PC-3 (cell line): ENCODE measurements at regions not wholly inside any gene's neighbourhood (a gene's known extent, or its start where the extent isn't known, plus 50 kb on each side); places are given as distances from the start of the nearest gene placed in this dataset.

Experiments
- ATAC-seq: fragments of 200-7000 bp; cut with Tn5 transposase; 2 replicates; pipeline ENCODE4 v1.9.1; 2020; ENCODE audit warnings: mild to moderate bottlenecking, moderate library complexity
- BruUV-seq: library from RNA; stranded (reverse); fragments of 400-500 nt; replicated peaks from 2 replicates; lab custom pipeline; 2021; lab: Mats Ljungman, UMichigan
- CTCF ChIA-PET: fragments of 300-600 bp; sonication (Branson Sonifier 250); formaldehyde crosslinking; loops from one replicate; lab custom pipeline; 2022; ENCODE audit warnings: antibody characterized with exemption; lab: Charles Lee
- POLR2A ChIA-PET: fragments of 300-600 bp; sonication (Branson Sonifier 250); formaldehyde crosslinking; loops from one replicate; lab custom pipeline; 2022; ENCODE audit warnings: antibody characterized with exemption; ENCODE audit not compliant: unreplicated experiment; lab: Charles Lee
- DNase-seq: peaks from one replicate; pipeline ENCODE4 v3.0.0-alpha.2; 2015
- H2AFZ ChIP-seq: fragments of 300-600 bp; sonication (generic); 2 replicates; pipeline ENCODE4 v1.6.0; 2016; ENCODE audit warnings: antibody characterized with exemption, low read length
- H3F3A ChIP-seq: fragments of 300-600 bp; sonication (generic); one replicate; pipeline ENCODE4 v1.6.0; 2017; ENCODE audit warnings: antibody characterized with exemption, low read length, control low read depth, mild to moderate bottlenecking; ENCODE audit not compliant: unreplicated experiment
- H3K27ac ChIP-seq: fragments of 300-600 bp; sonication (generic); 2 replicates; pipeline ENCODE4 v1.5.1; 2016; ENCODE audit warnings: mild to moderate bottlenecking, low read length
- H3K27me3 ChIP-seq: fragments of 300-600 bp; sonication (generic); 2 replicates; pipeline ENCODE4 v1.6.1; 2016; ENCODE audit warnings: low read length, mixed read lengths
- H3K36me3 ChIP-seq: fragments of 300-600 bp; sonication (generic); 2 replicates; pipeline ENCODE4 v1.6.1; 2016; ENCODE audit warnings: low read depth, mixed run types, low read length, mixed read lengths
- H3K4me1 ChIP-seq: fragments of 300-600 bp; sonication (generic); 2 replicates; pipeline ENCODE4 v1.5.1; 2016; ENCODE audit warnings: low read length; ENCODE audit not compliant: insufficient read depth
- H3K4me2 ChIP-seq: fragments of 300-600 bp; sonication (generic); 2 replicates; pipeline ENCODE4 v1.6.0; 2016; ENCODE audit warnings: low read length
- H3K4me3 ChIP-seq: fragments of 300-600 bp; sonication (generic); 2 replicates; pipeline ENCODE4 v1.5.1; 2016; ENCODE audit warnings: mild to moderate bottlenecking, low read length, mixed read lengths
- H3K79me2 ChIP-seq: fragments of 300-600 bp; sonication (generic); 2 replicates; pipeline ENCODE4 v1.6.1; 2017; ENCODE audit warnings: low read length, mixed read lengths
- H3K9ac ChIP-seq: fragments of 300-600 bp; sonication (generic); 2 replicates; pipeline ENCODE4 v1.6.0; 2016; ENCODE audit warnings: mild to moderate bottlenecking, low read length
- H3K9me2 ChIP-seq: fragments of 300-600 bp; sonication (generic); replicated peaks from 2 replicates; pipeline ENCODE4 v1.6.1; 2016; ENCODE audit warnings: mixed run types, low read length, mixed read lengths
- H3K9me3 ChIP-seq: fragments of 300-600 bp; sonication (generic); 2 replicates; pipeline ENCODE4 v1.6.1; 2016; ENCODE audit warnings: low read length, mixed read lengths
- H4K20me1 ChIP-seq: fragments of 300-600 bp; sonication (generic); 2 replicates; pipeline ENCODE4 v1.6.1; 2016; ENCODE audit warnings: low read length, mixed read lengths
- CTCF ChIP-seq: fragments of 300-600 bp; sonication (generic); conservative IDR thresholded peaks from 2 replicates; pipeline ENCODE4 v1.5.1; 2017; ENCODE audit warnings: antibody characterized with exemption, low read depth, mild to moderate bottlenecking, low read length
- EZH2 ChIP-seq: fragments of 300-600 bp; sonication (generic); IDR thresholded peaks from one replicate; pipeline ENCODE4 v1.6.1; 2017; ENCODE audit warnings: antibody characterized with exemption, mild to moderate bottlenecking, low read length; ENCODE audit not compliant: unreplicated experiment
- EZH2phosphoT487 ChIP-seq: fragments of 300-600 bp; sonication (generic); IDR thresholded peaks from 2 replicates; pipeline ENCODE4 v1.6.1; 2018; ENCODE audit warnings: mild to moderate bottlenecking, antibody characterized with exemption, low read length, borderline replicate concordance
- intact Hi-C: fragments of 100-400 bp; cut with micrococcal nuclease; formaldehyde crosslinking; loops from 2 replicates; pipeline ENCODE4 v1.9.0; 2023

- peaks cover under 1% of the 10 kb centered on the region; the same call in 1 of the 2 replicates for H3K27me3 ChIP-seq
- intact Hi-C loops = no loop called here
- DNase-seq = no peak
- H4K20me1 ChIP-seq = no peaks in the 10 kb centered on the region
- H3K4me2 ChIP-seq = no peak overlapping the region
- H2AFZ ChIP-seq = no peak overlapping the region
- H3K9me3 ChIP-seq = no peaks in the 10 kb centered on the region
- ChIA-PET CTCF (no interaction called here), POLR2A (no interaction called here)
- no peaks in the 10 kb centered on the region for H3K79me2 ChIP-seq
- TF ChIP-seq EZH2 (no peak), CTCF (no peak), EZH2phosphoT487 (no peak)
- no peak overlapping the region for H3K27ac ChIP-seq
- H3K36me3 ChIP-seq = no peaks in the 10 kb centered on the region
- H3K9ac ChIP-seq = no peak overlapping the region
- H3K4me1 ChIP-seq = no peaks in the 10 kb centered on the region
- no peak for ATAC-seq
- H3F3A ChIP-seq = no peaks in the 10 kb centered on the region
- no TSS peak for BruUV-seq
- no peaks in the 10 kb centered on the region for H3K9me2 ChIP-seq
- H3K4me3 ChIP-seq = no peak overlapping the region
Measured at GRCh38 chr15:96858694-96859093, 528.2 kb downstream of the NR2F2 start.

GRCh38 chr15:96860741-96861140, 530.2 kb downstream of the NR2F2 start:
- Histone ChIP-seq H3K4me3 (no peak overlapping the region), H3K9me3 (no peaks in the 10 kb centered on the region), H3K79me2 (no peaks in the 10 kb centered on the region), H3F3A (no peaks in the 10 kb centered on the region), H3K9me2 (no peaks in the 10 kb centered on the region), H3K4me1 (no peaks in the 10 kb centered on the region), H3K36me3 (no peaks in the 10 kb centered on the region), H3K9ac (no peak overlapping the region), H4K20me1 (no peaks in the 10 kb centered on the region), H2AFZ (no peak overlapping the region), H3K27me3 (peaks cover 16% of the 10 kb centered on the region), H3K4me2 (no peak overlapping the region), H3K27ac (no peak overlapping the region)
- no peak for DNase-seq
- CTCF ChIA-PET = no interaction called here
- POLR2A ChIA-PET = no interaction called here
- BruUV-seq = no TSS peak
- no peak for ATAC-seq
- intact Hi-C loops = no loop called here
- TF ChIP-seq EZH2 = no peak

GRCh38 chr15:96867992-96868391, 537.5 kb downstream of the NR2F2 start:
- DNase-seq = no peak
- Histone ChIP-seq H4K20me1 (no peaks in the 10 kb centered on the region), H3F3A (no peaks in the 10 kb centered on the region), H3K9me2 (no peaks in the 10 kb centered on the region), H3K79me2 (no peaks in the 10 kb centered on the region), H3K27me3 (peaks cover 43% of the 10 kb centered on the region), H3K9me3 (no peaks in the 10 kb centered on the region), H3K36me3 (no peaks in the 10 kb centered on the region), H3K27ac (no peak overlapping the region), H3K4me3 (no peak overlapping the region), H3K9ac (no peak overlapping the region), H3K4me2 (no peak overlapping the region), H2AFZ (no peak overlapping the region), H3K4me1 (no peaks in the 10 kb centered on the region)
- TF ChIP-seq EZH2 (no peak), CTCF (no peak), EZH2phosphoT487 (no peak)
- POLR2A ChIA-PET = no interaction called here
- BruUV-seq = no TSS peak
- CTCF ChIA-PET = no interaction called here
- no peak for ATAC-seq
- intact Hi-C loops = no loop called here
